ENCODE measurements at regions not wholly inside any gene's neighbourhood (a gene's known extent, or its start where the extent isn't known, plus 50 kb on each side); places are given as distances from the start of the nearest gene placed in this dataset.
"Not testable (repeated sequence)": the region's sequence is repeated elsewhere in the genome, so short reads cannot be mapped to it uniquely, and the experiment has no call there.

GRCh38 chr13:50200569-50200968 lies 185.3 kb downstream of the KCNRG start:
- no peak for DNase-seq

GRCh38 chr13:50200988-50201387 lies 185.7 kb downstream of the KCNRG start:
- DNase-seq: no peak

- DNase-seq: no peak
Observed at GRCh38 chr13:50202485-50202884, 187.2 kb downstream of the KCNRG start.

DNA sequence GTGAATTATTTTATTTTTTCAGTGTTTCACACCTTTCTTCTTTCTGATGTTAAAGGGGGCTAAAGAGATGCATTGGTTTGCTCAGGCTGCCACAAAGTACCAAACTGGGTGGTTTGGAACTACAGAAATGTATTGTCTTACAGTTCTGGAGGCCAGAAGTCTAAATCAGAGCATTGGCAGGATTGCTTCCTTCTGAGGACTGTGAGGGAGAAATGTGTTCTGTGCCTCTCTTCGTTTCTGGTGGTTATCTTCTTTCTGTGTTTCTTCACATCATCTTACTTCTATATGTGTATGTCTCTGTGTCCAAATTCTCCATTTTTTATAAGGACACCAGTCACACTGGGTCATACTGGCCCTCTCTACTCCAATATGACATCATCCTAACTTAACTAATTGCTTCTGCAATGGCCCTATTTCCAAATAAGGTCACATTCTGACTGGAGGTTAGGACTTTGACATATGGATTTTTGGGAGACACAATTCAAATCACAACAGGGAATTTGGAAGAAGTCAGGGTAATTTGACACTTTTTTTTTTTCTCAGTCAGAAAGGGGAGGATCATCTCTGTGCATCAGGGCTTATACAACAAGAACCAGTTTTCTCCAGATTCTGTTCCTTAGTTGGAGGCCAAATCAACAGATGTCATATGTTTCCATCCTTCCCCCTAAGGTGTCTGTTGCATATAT lies 188.2 kb downstream of the KCNRG start:
- DNase-seq: no peak

DNA sequence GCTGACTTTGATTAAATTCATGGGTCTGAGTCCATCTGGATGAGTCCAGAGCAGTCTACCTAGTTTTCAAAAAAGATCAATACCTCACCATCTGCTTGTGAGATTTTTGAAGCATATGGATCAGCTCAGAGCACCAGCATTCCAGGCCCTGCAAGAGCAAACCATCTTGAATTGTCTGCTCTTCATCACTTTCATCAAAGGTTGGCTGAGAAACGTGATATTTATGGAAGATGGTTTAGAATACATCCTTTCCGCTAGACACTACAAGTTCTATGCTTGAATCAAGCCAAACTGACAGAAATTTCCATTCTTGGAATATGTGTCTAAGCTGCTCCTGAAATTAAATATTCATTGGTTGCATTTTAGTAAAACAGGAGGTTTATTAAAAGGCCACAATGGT lies 190.3 kb downstream of the KCNRG start:
- DNase-seq: no peak

DNA sequence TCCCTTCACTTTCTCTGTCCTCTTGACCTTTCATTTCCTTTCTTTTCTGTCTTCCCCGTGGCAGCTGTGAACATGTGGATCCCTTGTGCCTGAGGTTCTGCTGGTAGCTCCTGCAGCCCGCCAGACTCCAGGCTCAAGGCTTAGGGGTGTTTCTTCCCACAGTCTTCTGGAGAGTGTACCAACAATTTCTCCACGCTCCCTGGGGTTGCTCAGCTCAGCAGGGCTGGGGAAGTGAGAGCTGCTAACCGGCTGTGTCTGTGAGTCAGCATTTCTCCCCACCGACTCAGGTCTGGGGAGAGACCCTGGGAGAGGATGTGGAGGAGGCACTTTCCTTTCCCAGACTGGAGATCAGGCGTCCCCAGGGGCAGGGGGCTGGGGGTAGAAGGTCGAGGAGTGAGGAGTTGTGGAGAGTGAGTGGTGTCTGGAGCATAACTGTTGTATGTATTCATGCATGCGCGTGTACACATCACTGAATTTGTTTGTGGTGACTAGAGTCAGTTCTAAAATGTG lies 193.6 kb downstream of the KCNRG start:
- no peak for DNase-seq

DNA sequence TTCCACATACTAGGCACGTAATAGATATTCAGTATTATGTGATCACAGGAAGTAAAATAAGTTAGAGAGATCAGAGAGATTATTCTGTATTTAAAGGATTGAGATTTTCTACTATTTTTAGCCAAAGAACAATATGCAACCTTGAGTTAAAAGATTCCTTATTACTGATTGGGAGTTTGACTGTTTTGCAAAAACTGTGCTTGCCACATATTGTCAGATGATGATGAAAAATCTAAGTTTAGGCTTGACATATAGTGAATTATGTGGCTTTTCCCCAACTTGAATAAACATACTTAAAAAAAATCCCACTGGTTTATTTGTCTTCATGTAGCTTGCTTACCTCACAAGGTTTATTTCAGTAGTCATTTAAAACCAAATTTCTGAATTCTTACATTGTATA lies 194.4 kb downstream of the KCNRG start:
- no peak for DNase-seq

- no peak for DNase-seq
Observed at GRCh38 chr13:50213526-50213925, 198.3 kb downstream of the KCNRG start.

GRCh38 chr13:50214514-50214913 lies 199.3 kb downstream of the KCNRG start:
- no peak for DNase-seq

GRCh38 chr13:50215399-50215798 lies 200.2 kb downstream of the KCNRG start:
- no peak for DNase-seq

DNA sequence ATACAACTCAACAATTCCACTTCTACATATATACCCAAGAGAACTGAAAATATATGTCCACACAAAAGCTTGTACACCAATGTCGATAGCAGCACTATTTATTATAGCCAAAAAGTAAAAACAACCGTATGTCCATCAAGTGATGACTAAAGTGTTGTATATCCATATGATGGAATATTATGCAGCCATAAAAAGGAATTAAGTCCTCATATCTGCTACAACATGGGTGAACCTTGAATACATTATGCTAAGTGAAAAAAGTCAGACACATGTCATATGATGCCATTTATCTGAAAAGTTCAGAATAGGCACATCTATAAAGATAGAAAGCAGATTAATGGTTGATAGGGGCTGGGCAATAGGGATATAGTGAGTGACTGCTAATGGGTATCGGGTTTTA lies 204.5 kb downstream of the KCNRG start:
- DNase-seq: no peak

GRCh38 chr13:50220938-50221337 lies 205.7 kb downstream of the KCNRG start:
- no peak for DNase-seq

- peak; percentile 48 for DNase-seq
Observed at GRCh38 chr13:50222569-50223332, 207.5 kb downstream of the KCNRG start.

DNA sequence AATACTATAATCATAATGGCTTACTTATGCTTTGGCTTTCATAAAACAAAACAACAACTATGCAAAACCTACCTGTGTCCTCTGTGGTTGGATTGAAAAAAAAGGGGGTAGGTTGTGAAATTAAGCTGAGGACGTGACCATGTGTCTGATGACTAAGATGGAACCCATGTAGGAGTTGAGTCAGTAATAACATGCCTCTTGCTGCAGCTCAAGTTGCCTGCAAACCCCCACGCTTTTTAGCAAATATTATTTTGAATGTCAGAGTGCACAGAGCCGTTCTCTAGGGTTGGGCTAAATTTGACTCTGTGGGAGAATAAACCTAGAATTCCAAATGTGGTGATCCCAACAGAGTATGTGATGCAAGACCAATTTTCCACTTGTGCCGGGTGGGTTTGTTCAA lies 209.3 kb downstream of the KCNRG start:
- peak; percentile 86 for DNase-seq

DNA sequence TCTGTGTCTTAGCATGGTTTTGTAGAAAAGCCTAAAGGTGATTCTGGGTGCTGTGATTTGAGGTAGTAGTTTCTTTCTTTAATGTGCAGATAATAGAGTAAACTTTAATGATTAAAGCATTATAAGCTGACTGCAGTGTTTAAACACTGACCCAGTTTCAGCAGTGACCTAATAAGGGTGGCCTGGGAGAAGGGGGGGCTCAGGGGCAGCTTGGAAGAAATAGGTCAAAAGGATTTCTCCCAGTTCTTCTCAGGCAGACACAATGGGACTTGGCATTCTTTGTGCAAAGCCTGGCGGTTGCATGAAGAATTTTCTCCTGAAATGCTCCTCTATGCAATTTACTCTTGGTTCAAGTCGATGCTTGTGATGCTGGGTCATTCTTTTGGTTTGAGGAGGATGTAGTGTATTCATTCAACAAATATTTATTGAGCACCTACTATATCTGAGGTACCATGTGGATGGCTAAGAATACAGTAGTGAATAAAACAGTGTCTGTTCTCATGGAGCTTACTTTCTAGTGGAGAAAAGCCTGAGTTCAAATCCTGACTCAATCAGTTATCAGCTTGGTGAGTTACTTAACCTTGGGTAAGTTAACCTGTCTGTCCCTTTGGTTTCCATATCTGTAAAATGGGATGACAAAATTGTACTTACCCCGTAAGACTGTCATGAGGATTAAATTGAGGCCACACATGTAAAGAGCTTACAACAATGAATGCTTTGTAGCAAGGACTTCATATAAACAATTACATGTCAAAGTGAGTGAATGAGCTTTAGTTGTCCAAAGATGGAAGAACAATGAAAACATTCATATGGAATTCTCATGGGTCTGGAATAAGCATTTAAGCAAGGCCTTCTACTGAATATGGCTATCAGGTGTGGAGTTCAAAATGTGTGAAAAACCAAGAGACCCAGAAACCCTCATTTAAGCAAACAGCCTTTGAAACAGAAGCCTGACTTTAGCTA lies 210.2 kb downstream of the KCNRG start:
- DNase-seq: no peak

DNA sequence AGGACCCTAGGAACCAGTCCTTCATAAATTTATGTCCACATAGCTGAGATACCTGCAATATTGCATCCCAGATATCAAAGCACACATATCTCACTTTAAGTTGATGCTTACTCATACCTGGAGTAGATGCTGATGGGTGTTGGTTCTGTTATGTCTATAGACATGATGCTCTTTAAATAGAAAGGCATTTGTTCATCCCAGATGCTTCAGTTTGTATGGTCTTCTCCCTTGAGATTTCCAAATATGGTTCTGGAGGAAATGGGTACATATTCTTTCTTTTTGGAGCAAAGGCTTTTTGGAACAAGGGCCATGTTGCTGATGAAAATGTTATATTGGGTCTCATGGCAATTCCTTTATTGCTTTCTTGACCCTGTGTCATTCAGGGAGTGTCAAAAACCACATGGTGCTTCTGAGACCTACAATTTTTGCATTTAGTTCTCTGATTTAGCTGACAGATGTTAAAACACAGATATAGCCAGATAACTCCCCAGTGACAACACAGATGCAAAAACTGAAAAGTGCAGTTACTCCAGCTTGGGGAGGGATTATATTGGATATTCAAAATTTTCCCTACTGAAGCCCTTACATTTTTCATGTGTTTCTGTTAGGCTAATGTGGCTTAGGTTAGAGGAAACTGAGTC lies 211.4 kb downstream of the KCNRG start:
- DNase-seq: peak; percentile 77

GRCh38 chr13:50227361-50227760 lies 212.1 kb downstream of the KCNRG start:
- DNase-seq: peak; percentile 55

DNA sequence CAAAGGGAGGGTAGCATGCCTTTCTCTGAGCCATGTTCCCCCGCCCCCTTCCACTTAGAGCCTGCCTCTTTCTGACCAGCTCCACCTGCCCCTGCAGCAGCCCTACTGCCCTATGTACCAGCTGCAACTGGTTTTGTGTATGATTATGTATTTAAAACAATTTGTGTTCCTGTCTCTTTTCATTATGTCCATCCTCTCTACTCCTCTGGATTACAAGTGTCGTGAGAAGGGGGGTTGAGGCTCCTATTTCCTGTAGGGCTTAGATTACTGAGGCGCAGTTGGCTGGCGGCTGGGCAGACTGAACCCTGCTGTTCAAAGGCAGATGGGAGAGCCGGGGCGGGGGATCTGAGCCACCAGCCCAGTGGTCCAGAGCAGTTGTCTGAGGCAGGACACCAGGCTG lies 213.3 kb downstream of the KCNRG start:
- no peak for DNase-seq

DNA sequence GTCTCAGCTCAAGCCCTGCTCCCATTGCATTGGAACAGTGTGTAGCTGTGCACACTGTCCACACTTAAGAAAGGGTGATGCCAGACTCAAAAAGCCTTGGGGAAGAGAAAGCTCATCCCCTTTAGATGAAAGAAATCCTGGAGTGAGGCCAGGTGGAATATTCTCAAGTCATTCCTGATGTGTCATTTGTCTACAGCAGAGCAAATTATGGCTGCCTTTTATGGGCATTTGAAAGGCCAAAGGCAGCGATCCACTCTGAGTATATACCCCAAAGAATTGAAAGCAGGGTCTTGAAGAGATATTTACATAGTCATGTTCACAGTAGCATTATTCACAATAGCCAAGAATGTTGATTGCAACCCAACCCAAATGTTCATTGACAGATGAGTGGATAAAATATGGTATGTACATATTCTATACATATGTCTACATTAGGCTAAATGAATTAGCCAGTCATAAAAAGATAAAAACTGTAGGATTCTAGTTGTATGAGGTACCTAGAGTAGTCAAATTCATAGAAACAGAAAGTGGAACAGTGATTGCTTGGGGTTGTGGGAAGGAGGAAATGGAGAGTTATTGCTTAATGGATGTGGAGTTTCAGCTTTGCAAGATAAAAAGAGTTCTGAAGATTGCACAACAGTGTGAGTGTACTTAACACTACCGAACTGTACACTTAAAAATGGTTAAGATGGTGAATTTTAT lies 214.9 kb downstream of the KCNRG start:
- DNase-seq: peak; percentile 68

DNA sequence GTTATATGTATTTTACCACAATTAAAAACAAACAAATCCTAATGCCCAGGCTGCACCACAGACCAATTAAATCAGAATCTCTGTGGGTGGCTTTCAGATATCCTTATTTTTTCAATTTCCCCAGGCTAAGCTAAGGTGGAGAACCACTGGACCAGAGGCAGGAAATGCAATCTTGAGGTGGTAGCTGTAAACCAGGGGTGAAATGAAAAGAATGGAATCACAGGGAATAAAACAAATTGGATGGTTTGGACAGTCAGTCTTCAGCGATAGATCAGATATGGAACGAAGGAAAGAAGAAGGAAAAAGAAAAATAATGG lies 215.4 kb downstream of the KCNRG start:
- no peak for DNase-seq

DNA sequence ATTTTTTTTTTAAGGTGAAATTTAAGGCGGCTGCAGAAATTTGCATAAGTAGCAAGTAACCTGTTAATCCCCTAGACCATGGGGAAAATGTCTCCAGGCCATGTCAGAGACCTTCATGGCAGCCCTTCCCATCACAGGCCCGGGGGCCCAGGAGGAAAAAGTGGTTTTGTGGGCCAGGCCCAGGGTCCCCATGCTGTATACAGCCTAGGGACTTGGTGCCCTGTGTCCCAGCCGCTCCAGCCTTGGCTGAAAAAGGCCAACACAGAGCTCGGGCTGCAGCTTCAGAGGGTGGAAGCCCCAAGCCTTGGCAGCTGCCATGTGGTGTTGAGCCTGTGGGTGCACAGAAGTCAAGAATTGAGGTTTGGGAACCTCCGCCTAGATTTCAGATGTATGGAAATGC lies 218.3 kb downstream of the KCNRG start:
- DNase-seq: not testable (repeated sequence)
